Neural progenitor cell (in vitro differentiated cells): ENCODE measurements at regions not wholly inside any gene's neighbourhood (a gene's known extent, or its start where the extent isn't known, plus 50 kb on each side); places are given as distances from the start of the nearest gene placed in this dataset.

Experiments
- DNase-seq: peaks from one replicate; pipeline ENCODE4 v3.0.0-alpha.2; 2016; ENCODE audit warnings: low spot score
- H2AFZ ChIP-seq: fragments of 200-600 bp; sonication (generic); replicated peaks from 2 replicates; pipeline ENCODE4 v1.6.1; 2016; ENCODE audit warnings: antibody characterized with exemption
- H3F3A ChIP-seq: fragments of 200-600 bp; sonication (generic); 2 replicates; pipeline ENCODE4 v1.6.1; 2016; ENCODE audit warnings: antibody characterized with exemption, low read depth
- H3K27ac ChIP-seq: fragments of 200-600 bp; sonication (generic); 2 replicates; pipeline ENCODE4 v1.5.1; 2016; ENCODE audit warnings: mild to moderate bottlenecking
- H3K27me3 ChIP-seq: fragments of 200-600 bp; sonication (generic); 2 replicates; pipeline ENCODE4 v1.6.1; 2016; ENCODE audit warnings: mild to moderate bottlenecking, moderate library complexity
- H3K36me3 ChIP-seq: fragments of 200-600 bp; sonication (generic); 2 replicates; pipeline ENCODE4 v1.5.1; 2016
- H3K4me1 ChIP-seq: fragments of 200-600 bp; sonication (generic); 2 replicates; pipeline ENCODE4 v1.6.1; 2016; ENCODE audit warnings: mixed run types
- H3K4me2 ChIP-seq: fragments of 200-600 bp; sonication (generic); 2 replicates; pipeline ENCODE4 v1.6.1; 2016
- H3K4me3 ChIP-seq: fragments of 200-600 bp; sonication (generic); 2 replicates; pipeline ENCODE4 v1.5.1; 2016
- H3K79me2 ChIP-seq: fragments of 200-600 bp; sonication (generic); 2 replicates; pipeline ENCODE4 v1.6.1; 2016; ENCODE audit warnings: low read depth
- H3K9ac ChIP-seq: fragments of 200-600 bp; sonication (generic); 2 replicates; pipeline ENCODE4 v1.6.1; 2016
- H3K9me3 ChIP-seq: fragments of 200-600 bp; sonication (generic); 2 replicates; pipeline ENCODE4 v1.5.1; 2016; ENCODE audit warnings: low read depth
- H4K20me1 ChIP-seq: fragments of 200-600 bp; sonication (generic); 2 replicates; pipeline ENCODE4 v1.6.1; 2016; ENCODE audit warnings: low read depth
- H3K27ac Mint-ChIP-seq: 3 replicates; pipeline ENCODE4 v1.8.0; 2021; ENCODE audit warnings: mixed read lengths
- H3K27me3 Mint-ChIP-seq: 2 replicates; pipeline ENCODE4 v1.8.0; 2022; ENCODE audit warnings: low read depth, mild to moderate bottlenecking, inconsistent platforms, moderate library complexity, mixed read lengths; ENCODE audit not compliant: insufficient read depth
- H3K36me3 Mint-ChIP-seq: 3 replicates; pipeline ENCODE4 v1.8.0; 2021; ENCODE audit warnings: mixed read lengths
- H3K4me1 Mint-ChIP-seq: 3 replicates; pipeline ENCODE4 v1.8.0; 2021; ENCODE audit warnings: mixed read lengths
- H3K4me3 Mint-ChIP-seq: 3 replicates; pipeline ENCODE4 v1.8.0; 2021; ENCODE audit warnings: mild to moderate bottlenecking, moderate library complexity, mixed read lengths
- H3K9me3 Mint-ChIP-seq: 3 replicates; pipeline ENCODE4 v1.8.0; 2020; ENCODE audit warnings: mixed read lengths
- CTCF ChIP-seq: fragments of 200-600 bp; sonication (generic); IDR thresholded peaks from 2 replicates; pipeline ENCODE4 v1.5.1; 2017; ENCODE audit warnings: antibody characterized with exemption, mild to moderate bottlenecking
- EZH2 ChIP-seq: fragments of 200-600 bp; sonication (generic); IDR thresholded peaks from 2 replicates; pipeline ENCODE4 v1.6.1; 2017; ENCODE audit warnings: antibody characterized with exemption, mild to moderate bottlenecking, moderate library complexity
- EZH2phosphoT487 ChIP-seq: fragments of 200-600 bp; sonication (generic); IDR thresholded peaks from 2 replicates; pipeline ENCODE4 v1.6.1; 2017; ENCODE audit warnings: antibody characterized with exemption

- Mint-ChIP-seq H3K36me3 (no peaks in the 10 kb centered on the region), H3K4me1 (no peaks in the 10 kb centered on the region), H3K27ac (no peak overlapping the region), H3K4me3 (no peak overlapping the region), H3K9me3 (peaks cover 3% of the 10 kb centered on the region), H3K27me3 (no peaks in the 10 kb centered on the region)
- Histone ChIP-seq H2AFZ (no peak overlapping the region), H3K36me3 (no peaks in the 10 kb centered on the region), H3K27ac (no peak overlapping the region), H3K79me2 (no peaks in the 10 kb centered on the region), H3K9me3 (no peaks in the 10 kb centered on the region), H3K27me3 (no peaks in the 10 kb centered on the region), H3K9ac (no peak overlapping the region), H4K20me1 (no peaks in the 10 kb centered on the region), H3F3A (no peaks in the 10 kb centered on the region), H3K4me1 (no peaks in the 10 kb centered on the region), H3K4me3 (no peak overlapping the region), H3K4me2 (no peak overlapping the region)
- DNase-seq, result no peak
- TF ChIP-seq EZH2 (no peak), CTCF (no peak), EZH2phosphoT487 (no peak)
Observed at GRCh38 chr7:145584401-145584800, 532.2 kb upstream of the CNTNAP2 start.

- no peaks in the 10 kb centered on the region for H3F3A ChIP-seq
- H3K79me2 ChIP-seq, result no peaks in the 10 kb centered on the region
- H3K4me1 ChIP-seq, result no peaks in the 10 kb centered on the region
- peaks cover 4% of the 10 kb centered on the region for H3K9me3 ChIP-seq
- TF ChIP-seq EZH2phosphoT487, result no peak
- TF ChIP-seq CTCF, result no peak
- no peak for TF ChIP-seq EZH2
- H3K36me3 ChIP-seq, result no peaks in the 10 kb centered on the region
- H3K27ac Mint-ChIP-seq, result no peak overlapping the region
- H3K4me3 ChIP-seq, result no peak overlapping the region
- H2AFZ ChIP-seq, result no peak overlapping the region
- H3K9me3 Mint-ChIP-seq, result peaks cover 3% of the 10 kb centered on the region
- H4K20me1 ChIP-seq, result no peaks in the 10 kb centered on the region
- H3K9ac ChIP-seq, result no peak overlapping the region
- H3K27ac ChIP-seq, result no peak overlapping the region
- no peak for DNase-seq
- no peaks in the 10 kb centered on the region for H3K36me3 Mint-ChIP-seq
- no peaks in the 10 kb centered on the region for H3K27me3 ChIP-seq
- H3K4me2 ChIP-seq, result no peak overlapping the region
- no peak overlapping the region for H3K4me3 Mint-ChIP-seq
- no peaks in the 10 kb centered on the region for H3K27me3 Mint-ChIP-seq
- no peaks in the 10 kb centered on the region for H3K4me1 Mint-ChIP-seq
Observed at GRCh38 chr7:145582742-145583303, 533.8 kb upstream of the CNTNAP2 start.

- no peak for DNase-seq
- Mint-ChIP-seq H3K9me3 (no peaks in the 10 kb centered on the region), H3K4me3 (no peak overlapping the region), H3K36me3 (no peaks in the 10 kb centered on the region), H3K27ac (no peak overlapping the region), H3K27me3 (peaks cover 2% of the 10 kb centered on the region), H3K4me1 (no peaks in the 10 kb centered on the region)
- no peak overlapping the region for H3K4me3 ChIP-seq
- no peaks in the 10 kb centered on the region for H3K4me1 ChIP-seq
- no peaks in the 10 kb centered on the region for H3K79me2 ChIP-seq
- H3K36me3 ChIP-seq, result no peaks in the 10 kb centered on the region
- no peak for TF ChIP-seq CTCF
- TF ChIP-seq EZH2phosphoT487, result no peak
- TF ChIP-seq EZH2, result no peak
- no peaks in the 10 kb centered on the region for H3K9me3 ChIP-seq
- H3F3A ChIP-seq, result no peaks in the 10 kb centered on the region
- H3K4me2 ChIP-seq, result no peak overlapping the region
- H3K27me3 ChIP-seq, result no peaks in the 10 kb centered on the region
- no peak overlapping the region for H3K9ac ChIP-seq
- H3K27ac ChIP-seq, result no peak overlapping the region
- H4K20me1 ChIP-seq, result no peaks in the 10 kb centered on the region
- no peak overlapping the region for H2AFZ ChIP-seq
Observed at GRCh38 chr7:145557805-145558204, 558.8 kb upstream of the CNTNAP2 start.
